KG1 (cell line): ENCODE measurements at regions not wholly inside any gene's neighbourhood (a gene's known extent, or its start where the extent isn't known, plus 50 kb on each side); places are given as distances from the start of the nearest gene placed in this dataset.
"Not testable (repeated sequence)": the region's sequence is repeated elsewhere in the genome, so short reads cannot be mapped to it uniquely, and the experiment has no call there.

Experiments
- DNase-seq: peaks from one replicate; lab custom pipeline; 2025; lab: John Stamatoyannopoulos, UW

- no peak for DNase-seq
These were observed 172.6 kb upstream of the THSD7A start for GRCh38 chr7:12004581-12004980.

- DNase-seq: no peak
These were observed 175.6 kb upstream of the THSD7A start for GRCh38 chr7:12007576-12007975.

- no peak for DNase-seq
These were observed 182.0 kb upstream of the THSD7A start for GRCh38 chr7:12013983-12014382.

- DNase-seq: no peak
These were observed 184.4 kb upstream of the THSD7A start for GRCh38 chr7:12016439-12016838.

- DNase-seq: no peak
These were observed 185.0 kb upstream of the THSD7A start for GRCh38 chr7:12017046-12017445.

GRCh38 chr7:12022011-12022410, 189.1 kb upstream of the TMEM106B start:
- not testable (repeated sequence) for DNase-seq

- DNase-seq: no peak
These were observed 185.8 kb upstream of the TMEM106B start for GRCh38 chr7:12025246-12025645.

GRCh38 chr7:12028508-12028907, 182.6 kb upstream of the TMEM106B start:
- DNase-seq: no peak

- no peak for DNase-seq
These were observed 181.0 kb upstream of the TMEM106B start for GRCh38 chr7:12030116-12030515.

GRCh38 chr7:12031186-12031585, 179.9 kb upstream of the TMEM106B start:
- DNase-seq: no peak

- no peak for DNase-seq
These were observed 179.5 kb upstream of the TMEM106B start for GRCh38 chr7:12031638-12032037.

GRCh38 chr7:12032146-12032545, 178.9 kb upstream of the TMEM106B start:
- DNase-seq: no peak

GRCh38 chr7:12043457-12043856, 167.6 kb upstream of the TMEM106B start:
- not testable (repeated sequence) for DNase-seq

- no peak for DNase-seq
These were observed 158.9 kb upstream of the TMEM106B start for GRCh38 chr7:12052211-12052610.

- no peak for DNase-seq
These were observed 157.5 kb upstream of the TMEM106B start for GRCh38 chr7:12053561-12053960.

- DNase-seq: no peak
These were observed 156.3 kb upstream of the TMEM106B start for GRCh38 chr7:12054830-12055229.

- no peak for DNase-seq
These were observed 154.7 kb upstream of the TMEM106B start for GRCh38 chr7:12056381-12056780.

GRCh38 chr7:12056977-12057376, 154.1 kb upstream of the TMEM106B start:
- DNase-seq: no peak

- no peak for DNase-seq
These were observed 149.0 kb upstream of the TMEM106B start for GRCh38 chr7:12062062-12062461.

- DNase-seq: no peak
These were observed 146.4 kb upstream of the TMEM106B start for GRCh38 chr7:12064586-12065127.

GRCh38 chr7:12066004-12066403, 145.1 kb upstream of the TMEM106B start:
- no peak for DNase-seq

- DNase-seq: no peak
These were observed 144.6 kb upstream of the TMEM106B start for GRCh38 chr7:12066521-12066920.

- peak; percentile 34 for DNase-seq
These were observed 143.8 kb upstream of the TMEM106B start for GRCh38 chr7:12067156-12067831.

- no peak for DNase-seq
These were observed 141.3 kb upstream of the TMEM106B start for GRCh38 chr7:12069757-12070156.
